ENCODE measurements at regions not wholly inside any gene's neighbourhood (a gene's known extent, or its start where the extent isn't known, plus 50 kb on each side); places are given as distances from the start of the nearest gene placed in this dataset.

GRCh38 chr19:28329429-28329828 is 883.5 kb downstream of the UQCRFS1 start:
- intact Hi-C loops (cut with DNase I; ENCODE audit: low total_unique reads) = no loop called here
- no peaks in the 10 kb centered on the region for H3K27me3 ChIP-seq
- no peaks in the 10 kb centered on the region for H3K9me3 ChIP-seq
- H3K27ac ChIP-seq = no peak overlapping the region
- H3K36me3 ChIP-seq = no peaks in the 10 kb centered on the region
- no peaks in the 10 kb centered on the region for H3K4me1 ChIP-seq
- no peak for TF ChIP-seq CTCF (IDR thresholded peaks at IDR 0.05)
- TF ChIP-seq POLR2AphosphoS5 (IDR thresholded peaks at IDR 0.05) = no peak
- no peak for TF ChIP-seq POLR2A (IDR thresholded peaks at IDR 0.05)
- no peak for DNase-seq (ENCODE audit: low spot score in 2 of 2)
- no peak overlapping the region for H3K4me3 ChIP-seq

DNA sequence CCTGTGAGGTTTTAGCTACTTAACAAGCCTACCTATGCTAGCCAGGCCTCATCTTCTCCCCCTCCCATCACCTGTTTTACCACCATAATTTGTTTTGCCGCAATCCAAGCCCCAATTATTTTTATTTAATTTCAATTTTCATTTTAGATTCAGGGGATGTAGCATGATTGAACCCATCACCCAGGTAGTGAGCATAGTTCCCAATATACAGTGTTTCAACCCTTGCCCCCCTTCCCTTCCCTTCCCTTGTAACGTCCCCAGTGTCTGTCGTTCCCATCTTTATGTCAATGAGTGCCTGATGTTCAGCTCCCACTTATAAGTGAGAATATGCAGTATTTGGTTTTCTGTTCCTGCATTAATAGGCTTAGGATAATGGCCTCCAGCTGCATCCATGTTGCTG is 885.0 kb downstream of the UQCRFS1 start:
- Histone ChIP-seq H3K27ac (no peak overlapping the region), H3K9me3 (no peaks in the 10 kb centered on the region), H3K36me3 (no peaks in the 10 kb centered on the region), H3K27me3 (no peaks in the 10 kb centered on the region), H3K4me1 (no peaks in the 10 kb centered on the region), H3K4me3 (no peak overlapping the region)
- TF ChIP-seq POLR2AphosphoS5 (IDR thresholded peaks at IDR 0.05) = no peak
- no peak for DNase-seq (ENCODE audit: low spot score in 2 of 2)
- intact Hi-C loops (cut with DNase I; ENCODE audit: low total_unique reads) = no loop called here

- intact Hi-C loops (cut with DNase I; ENCODE audit: low total_unique reads) = no loop called here
- no peaks in the 10 kb centered on the region for H3K27me3 ChIP-seq
- TF ChIP-seq POLR2A (IDR thresholded peaks at IDR 0.05) (no peak), POLR2AphosphoS5 (IDR thresholded peaks at IDR 0.05) (no peak), CTCF (IDR thresholded peaks at IDR 0.05) (no peak)
Measured at GRCh38 chr19:28326746-28327145, 886.2 kb downstream of the UQCRFS1 start.

GRCh38 chr19:28324275-28325060 is 888.5 kb downstream of the UQCRFS1 start:
- H3K4me1 ChIP-seq = no peaks in the 10 kb centered on the region
- no peak overlapping the region for H3K4me3 ChIP-seq
- H3K27ac ChIP-seq = no peak overlapping the region
- TF ChIP-seq POLR2A (IDR thresholded peaks at IDR 0.05) (no peak), POLR2AphosphoS5 (IDR thresholded peaks at IDR 0.05) (no peak), CTCF (IDR thresholded peaks at IDR 0.05) (no peak)
- no peaks in the 10 kb centered on the region for H3K9me3 ChIP-seq
- no peak for DNase-seq (ENCODE audit: low spot score in 2 of 2)
- H3K36me3 ChIP-seq = no peaks in the 10 kb centered on the region
- intact Hi-C loops (cut with DNase I; ENCODE audit: low total_unique reads) = no loop called here
- H3K27me3 ChIP-seq = no peaks in the 10 kb centered on the region

More at GRCh38 chr19:28326746-28327145, 886.2 kb downstream of the UQCRFS1 start:
- Histone ChIP-seq H3K9me3 (no peaks in the 10 kb centered on the region), H3K4me3 (no peak overlapping the region), H3K27ac (no peak overlapping the region), H3K4me1 (no peaks in the 10 kb centered on the region), H3K36me3 (no peaks in the 10 kb centered on the region)
- no peak for DNase-seq (ENCODE audit: low spot score in 2 of 2)

DNA sequence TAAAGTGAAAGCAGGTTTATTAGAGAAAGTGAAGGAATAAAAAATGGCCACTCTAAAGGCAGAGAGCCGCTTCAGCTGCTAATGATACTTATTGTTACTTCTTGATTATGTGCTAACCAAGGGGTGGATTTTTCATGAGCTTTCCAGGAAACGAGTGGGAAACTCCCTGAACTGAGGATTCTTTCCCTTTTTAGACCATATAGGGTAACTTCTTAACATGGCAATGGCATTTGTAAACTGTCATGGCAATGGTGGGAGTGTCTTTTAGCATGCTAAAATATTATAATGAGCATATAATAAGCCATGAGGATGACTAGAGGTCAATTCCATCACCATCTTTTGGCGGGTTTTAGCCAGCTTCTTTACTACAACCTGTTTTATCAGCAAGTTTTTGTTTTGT is 890.0 kb downstream of the UQCRFS1 start:
- no peak overlapping the region for H3K4me3 ChIP-seq
- H3K27me3 ChIP-seq = no peaks in the 10 kb centered on the region
- no peaks in the 10 kb centered on the region for H3K4me1 ChIP-seq
- no peaks in the 10 kb centered on the region for H3K36me3 ChIP-seq
- no peak for DNase-seq (ENCODE audit: low spot score in 2 of 2)
- no peak overlapping the region for H3K27ac ChIP-seq
- TF ChIP-seq POLR2A (IDR thresholded peaks at IDR 0.05) = no peak
- no peak for TF ChIP-seq POLR2AphosphoS5 (IDR thresholded peaks at IDR 0.05)
- TF ChIP-seq CTCF (IDR thresholded peaks at IDR 0.05) = no peak
- no peaks in the 10 kb centered on the region for H3K9me3 ChIP-seq
- intact Hi-C loops (cut with DNase I; ENCODE audit: low total_unique reads) = no loop called here
